Memory B cell (primary cell): ENCODE measurements at regions not wholly inside any gene's neighbourhood (a gene's known extent, or its start where the extent isn't known, plus 50 kb on each side); places are given as distances from the start of the nearest gene placed in this dataset.
"Not testable (repeated sequence)": the region's sequence is repeated elsewhere in the genome, so short reads cannot be mapped to it uniquely, and the experiment has no call there.

Experiments
- ATAC-seq: fragments of 150-1000 bp; cut with Tn5 transposase; 2 replicates; pipeline ENCODE4 v1.10.0; 2021; ENCODE audit warnings: low read depth, mild to moderate bottlenecking, moderate library complexity
- DNase-seq, 2 donors: peaks; one replicate each; pipeline ENCODE4 v3.0.0; 2022; ENCODE audit warnings: low spot score in 2 of 2
- H3K27ac Mint-ChIP-seq: one replicate; pipeline ENCODE4 v1.8.0; 2022; ENCODE audit warnings: mild to moderate bottlenecking, moderate library complexity, mixed read lengths
- H3K27me3 Mint-ChIP-seq: one replicate; pipeline ENCODE4 v1.8.0; 2022; ENCODE audit warnings: mixed read lengths
- H3K36me3 Mint-ChIP-seq: one replicate; pipeline ENCODE4 v1.8.0; 2022; ENCODE audit warnings: mild to moderate bottlenecking, mixed read lengths
- H3K4me1 Mint-ChIP-seq: one replicate; pipeline ENCODE4 v1.8.0; 2022; ENCODE audit warnings: mixed read lengths
- H3K4me3 Mint-ChIP-seq: one replicate; pipeline ENCODE4 v1.8.0; 2022; ENCODE audit warnings: mild to moderate bottlenecking, moderate library complexity, mixed read lengths
- H3K9me3 Mint-ChIP-seq: one replicate; pipeline ENCODE4 v1.8.0; 2022; ENCODE audit warnings: mixed read lengths

DNA sequence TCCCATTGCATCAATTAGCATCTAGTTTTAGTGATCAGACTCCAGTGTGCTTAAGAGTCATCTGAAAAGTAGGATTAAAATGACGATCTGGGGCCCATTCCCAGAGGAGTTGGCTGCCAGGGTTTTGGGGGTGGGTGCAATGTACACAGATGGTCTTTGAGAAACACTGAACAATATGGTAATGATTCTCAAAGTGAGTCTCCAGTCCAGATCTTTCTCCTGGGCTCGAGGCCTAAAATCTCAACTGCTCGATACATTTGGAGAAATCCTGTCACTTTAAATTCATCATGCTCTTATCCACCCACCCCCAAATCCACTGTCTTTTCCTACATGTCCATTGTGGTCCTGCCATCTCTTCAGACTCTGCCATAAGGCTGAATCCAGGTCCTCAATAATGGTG, 80.7 kb upstream of the MYLIP start:
- peaks cover 4% of the 10 kb centered on the region for H3K4me1 Mint-ChIP-seq
- DNase-seq (no peak), ATAC-seq (no peak)
- H3K4me3 Mint-ChIP-seq: no peak overlapping the region
- H3K9me3 Mint-ChIP-seq: no peaks in the 10 kb centered on the region
- peaks cover 2% of the 10 kb centered on the region for H3K27me3 Mint-ChIP-seq
- no peak overlapping the region for H3K27ac Mint-ChIP-seq
- no peaks in the 10 kb centered on the region for H3K36me3 Mint-ChIP-seq

DNA sequence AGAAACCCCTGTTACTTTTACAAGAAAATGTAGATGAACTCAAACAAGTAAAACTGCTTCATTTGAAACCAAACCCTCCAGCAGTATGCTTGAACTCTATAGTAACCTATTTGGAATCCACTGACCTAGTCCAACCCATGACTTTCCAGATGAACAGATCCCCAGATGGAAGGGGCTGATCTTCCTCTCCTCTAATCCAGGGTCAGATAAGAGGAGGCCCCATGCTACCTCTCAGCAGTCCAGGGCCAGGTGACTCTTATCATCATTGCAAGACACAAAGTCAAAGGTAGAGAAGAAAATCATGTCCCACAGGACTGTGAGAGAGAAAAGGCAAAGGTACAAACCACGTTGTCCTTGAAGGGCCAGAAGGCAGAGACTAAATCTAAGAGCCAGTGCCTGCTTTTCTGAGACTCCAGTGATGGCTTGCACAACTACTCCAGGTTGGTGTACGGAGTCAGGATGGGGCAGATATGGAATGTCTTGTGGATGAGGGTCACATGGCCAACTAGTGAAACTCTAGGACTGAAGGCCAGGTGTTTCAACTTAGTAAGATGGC, 81.4 kb upstream of the MYLIP start:
- Mint-ChIP-seq H3K36me3 (no peaks in the 10 kb centered on the region), H3K27me3 (peaks cover 2% of the 10 kb centered on the region), H3K27ac (no peak overlapping the region), H3K4me1 (peaks cover 6% of the 10 kb centered on the region), H3K4me3 (no peak overlapping the region), H3K9me3 (no peaks in the 10 kb centered on the region)
- ATAC-seq (no peak), DNase-seq (no peak)

DNA sequence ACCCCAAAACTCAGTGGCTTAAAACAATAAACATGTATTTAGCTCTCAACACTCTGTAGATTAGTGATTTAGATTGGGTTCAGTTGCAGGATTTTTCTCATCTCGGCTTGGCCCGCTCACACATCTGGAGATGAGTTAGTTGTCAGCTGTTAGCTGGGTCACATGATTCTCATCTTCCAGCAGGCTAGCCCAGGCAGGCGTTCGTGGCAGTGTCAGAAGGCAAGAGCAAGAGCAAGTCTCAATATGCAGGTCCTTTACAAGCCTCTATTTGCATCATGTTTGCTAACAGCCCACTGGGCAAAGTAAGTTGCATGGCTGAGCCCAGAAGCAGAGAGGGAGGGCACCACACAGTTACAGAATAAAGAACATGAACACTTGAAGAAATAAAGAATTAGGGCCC, 83.6 kb upstream of the MYLIP start:
- H3K4me3 Mint-ChIP-seq: no peak overlapping the region
- H3K27me3 Mint-ChIP-seq: no peaks in the 10 kb centered on the region
- no peak overlapping the region for H3K27ac Mint-ChIP-seq
- ATAC-seq (no peak), DNase-seq (no peak)
- H3K36me3 Mint-ChIP-seq: no peaks in the 10 kb centered on the region
- peaks cover 9% of the 10 kb centered on the region for H3K4me1 Mint-ChIP-seq
- no peaks in the 10 kb centered on the region for H3K9me3 Mint-ChIP-seq

DNA sequence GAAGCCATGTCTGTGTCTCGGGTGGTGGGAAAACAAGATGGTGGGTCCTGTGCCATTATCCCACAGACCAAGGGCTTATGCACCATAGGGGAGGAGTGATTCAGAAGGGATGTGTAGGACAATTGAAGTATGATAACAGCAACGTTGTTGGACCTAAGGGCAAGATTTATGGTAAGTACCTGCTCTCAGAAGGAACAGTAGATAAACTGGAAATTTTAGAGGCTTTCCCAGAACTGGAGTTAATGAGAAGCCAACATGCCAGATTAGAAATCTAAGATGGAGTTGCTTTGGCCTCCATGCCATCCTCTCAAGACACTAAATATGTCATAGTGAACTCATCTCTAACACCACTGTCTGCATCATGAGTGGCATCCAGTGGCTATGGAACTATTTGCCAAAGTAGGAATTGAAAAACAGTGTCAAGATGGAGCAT, 84.7 kb upstream of the MYLIP start:
- Mint-ChIP-seq H3K9me3 (no peaks in the 10 kb centered on the region), H3K4me3 (no peak overlapping the region), H3K36me3 (no peaks in the 10 kb centered on the region), H3K27ac (no peak overlapping the region), H3K27me3 (no peaks in the 10 kb centered on the region), H3K4me1 (peaks cover 9% of the 10 kb centered on the region)
- no peak for DNase-seq
- ATAC-seq: no peak

DNA sequence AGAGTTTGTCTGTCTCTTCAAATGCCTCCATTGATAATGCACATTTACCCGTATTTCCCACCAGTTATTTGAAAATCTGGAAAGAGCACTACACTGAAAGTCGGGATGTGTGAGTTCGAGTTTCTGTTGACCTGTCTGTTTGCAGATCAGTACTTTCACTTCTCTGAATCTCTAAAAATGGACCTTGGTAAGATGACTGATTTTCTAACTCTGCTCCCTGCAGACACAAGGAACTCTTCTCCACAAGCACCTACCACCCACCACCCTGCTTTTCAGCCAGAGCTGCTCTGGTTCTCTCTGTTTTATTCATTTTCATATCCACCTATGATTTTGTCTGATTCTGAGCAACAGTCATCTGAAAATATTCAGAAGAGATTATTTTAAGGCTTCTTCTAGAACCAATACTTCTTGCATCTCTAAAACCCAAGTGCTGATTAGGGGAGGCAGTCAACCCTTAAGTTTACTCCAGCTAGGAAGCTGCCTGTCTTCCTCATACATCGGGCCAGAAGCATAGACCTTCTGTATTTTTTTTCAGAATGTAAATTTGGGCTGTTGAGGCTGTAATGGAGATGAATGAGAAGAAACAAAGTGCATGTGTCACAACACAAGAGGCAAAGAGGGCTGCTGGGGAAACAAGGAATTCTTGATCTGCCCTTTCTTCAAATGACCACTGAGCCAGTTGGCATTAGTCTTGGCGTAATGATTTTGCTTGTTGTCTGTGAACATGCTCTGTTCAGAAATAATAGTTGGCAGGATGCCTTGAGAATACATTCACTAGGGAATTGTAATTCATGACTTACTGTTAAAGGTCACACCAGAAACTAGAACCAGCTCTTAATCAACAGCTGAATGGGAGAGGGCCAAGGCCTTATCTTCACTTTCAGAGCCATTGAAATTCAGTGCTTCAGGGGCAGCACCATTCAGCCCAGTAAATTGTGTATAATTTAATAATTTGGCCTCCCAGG, 85.4 kb upstream of the MYLIP start:
- peaks cover 11% of the 10 kb centered on the region for H3K4me1 Mint-ChIP-seq
- no peak overlapping the region for H3K27ac Mint-ChIP-seq

DNA sequence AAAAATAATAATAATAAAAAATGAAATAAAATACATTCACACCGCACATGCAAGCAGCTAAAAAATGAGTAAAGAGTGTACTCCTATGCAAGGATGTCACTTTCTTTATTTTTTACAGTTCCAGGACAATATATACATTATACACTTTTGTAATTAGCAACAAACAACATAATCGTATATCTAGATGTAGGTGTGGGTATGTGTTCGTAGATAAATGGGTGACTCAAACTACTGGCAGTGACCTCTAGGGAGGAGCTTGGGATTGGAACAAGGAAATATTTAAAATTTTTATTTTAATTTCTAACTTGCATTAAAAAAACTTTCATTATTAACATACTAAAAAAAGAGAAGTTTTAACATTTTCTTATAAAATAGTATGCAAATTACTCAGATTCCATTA, 86.1 kb upstream of the MYLIP start:
- no peaks in the 10 kb centered on the region for H3K27me3 Mint-ChIP-seq
- peaks cover 11% of the 10 kb centered on the region for H3K4me1 Mint-ChIP-seq
- H3K9me3 Mint-ChIP-seq: no peaks in the 10 kb centered on the region
- no peaks in the 10 kb centered on the region for H3K36me3 Mint-ChIP-seq
- H3K27ac Mint-ChIP-seq: no peak overlapping the region
- no peak overlapping the region for H3K4me3 Mint-ChIP-seq
- DNase-seq (no peak), ATAC-seq (no peak)

More for the DNA sequence above, 85.4 kb upstream of the MYLIP start:
- no peaks in the 10 kb centered on the region for H3K27me3 Mint-ChIP-seq
- H3K4me3 Mint-ChIP-seq: no peak overlapping the region
- ATAC-seq (no peak), DNase-seq (no peak)
- H3K9me3 Mint-ChIP-seq: no peaks in the 10 kb centered on the region
- no peaks in the 10 kb centered on the region for H3K36me3 Mint-ChIP-seq

DNA sequence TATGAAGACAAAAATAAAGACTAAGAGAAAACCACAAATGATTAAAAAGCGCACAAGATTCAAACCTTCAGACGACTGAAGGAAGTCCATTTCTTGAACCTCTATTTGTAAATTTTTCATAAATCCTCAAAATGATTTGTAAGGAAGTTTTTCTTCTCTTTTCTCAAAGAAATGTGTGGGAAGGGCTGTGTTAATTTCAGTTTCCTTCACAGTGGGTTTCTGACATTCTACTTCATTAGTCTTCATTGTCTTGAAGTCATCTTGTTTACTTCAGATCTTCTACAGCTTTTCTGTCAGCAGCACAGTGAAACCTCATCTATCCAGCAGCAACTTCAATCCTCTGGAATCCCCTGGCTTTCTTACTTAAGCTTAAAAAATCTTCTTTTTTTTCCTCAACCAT, 87.6 kb upstream of the MYLIP start:
- Mint-ChIP-seq H3K36me3 (no peaks in the 10 kb centered on the region), H3K27me3 (no peaks in the 10 kb centered on the region), H3K9me3 (no peaks in the 10 kb centered on the region), H3K4me3 (no peak overlapping the region), H3K27ac (no peak overlapping the region), H3K4me1 (peaks cover 11% of the 10 kb centered on the region)
- DNase-seq: no peak
- no peak for ATAC-seq

DNA sequence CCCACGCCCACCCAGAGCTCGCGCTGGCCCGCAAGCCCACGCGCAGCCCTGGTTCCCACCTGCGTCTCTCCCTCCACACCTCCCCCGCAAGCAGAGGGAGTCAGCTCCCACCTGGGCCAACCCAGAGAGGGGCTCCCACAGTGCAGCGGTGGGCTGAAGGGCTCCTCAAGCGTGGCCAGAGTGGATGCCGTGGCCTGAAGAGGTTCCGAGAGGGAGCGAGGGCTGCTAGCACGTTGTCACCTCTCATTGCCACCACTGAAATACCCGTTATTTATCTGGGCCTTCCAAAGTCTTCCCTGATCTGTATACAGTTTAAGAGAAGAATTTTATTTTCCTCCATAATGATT, 88.3 kb upstream of the MYLIP start:
- Mint-ChIP-seq H3K4me3 (no peak overlapping the region), H3K27ac (no peak overlapping the region), H3K9me3 (no peaks in the 10 kb centered on the region), H3K4me1 (peaks cover 11% of the 10 kb centered on the region), H3K36me3 (no peaks in the 10 kb centered on the region), H3K27me3 (no peaks in the 10 kb centered on the region)
- ATAC-seq: no peak
- no peak for DNase-seq

DNA sequence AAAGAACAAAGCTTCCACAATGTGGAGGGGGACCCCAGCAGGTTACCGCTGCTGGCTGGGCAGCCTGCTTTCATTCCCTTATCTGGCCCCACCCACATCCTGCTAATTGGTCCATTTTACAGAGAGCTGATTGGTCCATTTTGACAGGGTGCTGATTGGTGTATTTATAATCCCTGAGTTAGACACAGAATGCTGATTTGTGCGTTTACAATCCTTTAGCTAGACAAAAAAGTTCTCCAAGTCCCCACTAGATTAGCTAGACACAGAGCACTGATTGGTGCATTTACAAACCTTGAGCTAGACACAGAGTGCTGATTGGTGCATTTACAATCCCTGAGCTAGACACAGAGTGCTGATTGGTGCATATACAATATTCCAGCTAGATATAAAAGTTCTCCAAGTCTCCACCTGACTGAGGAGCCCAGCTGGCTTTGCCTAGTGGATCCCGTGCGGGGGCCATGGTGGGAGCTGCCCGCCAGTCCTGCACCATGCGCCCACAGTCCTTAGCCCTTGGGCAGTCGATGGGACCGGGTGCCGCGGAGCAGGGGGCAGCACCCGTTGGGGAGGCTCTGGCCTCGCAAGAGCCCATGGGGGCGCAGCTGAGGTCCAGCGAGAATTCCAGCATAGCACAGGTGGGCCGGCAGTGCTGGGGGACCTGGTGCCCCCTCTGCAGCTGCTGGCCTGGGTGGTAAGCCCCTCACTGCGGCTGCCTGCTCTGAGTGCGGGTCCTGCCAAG, 88.8 kb upstream of the MYLIP start:
- not testable (repeated sequence) for ATAC-seq, H3K27ac Mint-ChIP-seq, DNase-seq, H3K36me3 Mint-ChIP-seq, H3K4me3 Mint-ChIP-seq, H3K9me3 Mint-ChIP-seq, H3K27me3 Mint-ChIP-seq
- H3K4me1 Mint-ChIP-seq: peaks cover 14% of the 10 kb centered on the region

DNA sequence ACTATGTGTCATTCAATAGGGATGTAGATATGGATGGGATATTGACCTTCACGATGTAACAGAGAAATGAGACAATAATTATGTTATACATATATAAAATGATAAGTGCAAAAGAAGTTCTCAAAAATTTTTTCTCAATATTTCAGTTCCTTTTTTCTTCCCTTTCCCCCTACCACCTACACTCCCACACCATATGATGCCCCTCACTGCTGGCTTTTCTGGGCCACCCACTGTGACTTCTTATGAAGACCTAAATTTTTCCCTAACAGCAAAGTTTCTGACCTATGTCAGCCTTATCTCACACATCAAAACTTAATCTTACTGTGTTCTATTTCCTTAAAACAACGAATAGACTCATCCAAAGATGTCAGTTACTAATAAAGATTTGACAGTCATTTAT, 89.9 kb upstream of the MYLIP start:
- no peak overlapping the region for H3K27ac Mint-ChIP-seq
- H3K9me3 Mint-ChIP-seq: no peaks in the 10 kb centered on the region
- peaks cover 3% of the 10 kb centered on the region for H3K27me3 Mint-ChIP-seq
- H3K4me1 Mint-ChIP-seq: peaks cover 14% of the 10 kb centered on the region
- H3K36me3 Mint-ChIP-seq: no peaks in the 10 kb centered on the region
- no peak overlapping the region for H3K4me3 Mint-ChIP-seq
- no peak for ATAC-seq
- no peak for DNase-seq

DNA sequence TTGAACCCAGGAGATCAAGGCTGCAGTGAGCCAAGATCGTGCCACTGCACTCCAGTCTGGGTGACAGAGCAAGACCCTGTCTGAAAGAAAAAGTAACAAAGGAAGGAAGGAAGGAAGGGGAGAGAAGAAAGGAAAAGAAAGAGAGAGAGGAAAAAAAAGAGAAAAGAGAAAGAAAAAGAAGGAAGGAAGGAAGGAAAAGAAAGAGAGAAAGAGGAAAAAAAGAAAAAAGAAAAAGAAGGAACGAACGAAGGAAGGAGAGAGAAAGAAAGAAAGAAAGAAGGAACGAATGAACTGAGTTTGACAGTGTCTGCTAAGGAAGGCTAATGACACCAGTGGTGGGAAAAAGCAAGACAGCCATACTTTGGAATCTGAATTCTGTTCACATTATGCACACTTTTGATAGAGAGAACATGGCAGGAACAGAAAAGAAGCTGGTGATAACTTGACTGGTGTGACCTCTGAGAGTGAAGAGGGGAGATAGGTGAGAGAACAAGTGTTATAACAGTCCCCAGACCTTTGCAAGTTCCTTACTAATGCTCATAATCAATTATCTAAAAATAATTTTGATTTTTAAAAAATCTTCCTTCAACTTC, 93.3 kb upstream of the MYLIP start:
- Mint-ChIP-seq H3K4me3 (no peak overlapping the region), H3K27ac (no peak overlapping the region), H3K9me3 (peaks cover 5% of the 10 kb centered on the region), H3K36me3 (peaks cover 4% of the 10 kb centered on the region), H3K27me3 (peaks cover 3% of the 10 kb centered on the region), H3K4me1 (peaks cover 6% of the 10 kb centered on the region)
- no peak for ATAC-seq
- no peak for DNase-seq

DNA sequence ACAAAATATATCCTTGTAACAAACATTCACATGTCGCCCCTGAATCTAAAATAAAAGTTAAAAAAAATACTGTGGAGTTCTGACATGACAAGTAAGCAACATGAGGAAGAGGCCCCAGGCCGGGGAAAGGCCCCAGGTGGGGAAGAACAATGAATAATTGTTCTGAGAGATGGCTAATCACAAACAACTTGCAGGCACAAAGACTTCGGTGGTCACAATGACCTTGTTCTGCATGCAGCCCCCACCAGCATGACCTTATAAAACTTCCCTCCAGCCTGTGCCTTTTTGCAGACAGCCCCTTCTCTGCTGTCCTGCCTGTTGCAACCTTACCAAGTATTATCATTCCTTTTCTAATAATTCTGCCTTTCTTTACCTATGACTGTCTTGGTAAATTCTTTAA, 95.7 kb upstream of the MYLIP start:
- Mint-ChIP-seq H3K4me1 (peaks cover 3% of the 10 kb centered on the region), H3K9me3 (peaks cover 7% of the 10 kb centered on the region), H3K4me3 (no peak overlapping the region), H3K27ac (no peak overlapping the region), H3K27me3 (peaks cover 3% of the 10 kb centered on the region), H3K36me3 (peaks cover 4% of the 10 kb centered on the region)
- no peak for ATAC-seq
- no peak for DNase-seq

DNA sequence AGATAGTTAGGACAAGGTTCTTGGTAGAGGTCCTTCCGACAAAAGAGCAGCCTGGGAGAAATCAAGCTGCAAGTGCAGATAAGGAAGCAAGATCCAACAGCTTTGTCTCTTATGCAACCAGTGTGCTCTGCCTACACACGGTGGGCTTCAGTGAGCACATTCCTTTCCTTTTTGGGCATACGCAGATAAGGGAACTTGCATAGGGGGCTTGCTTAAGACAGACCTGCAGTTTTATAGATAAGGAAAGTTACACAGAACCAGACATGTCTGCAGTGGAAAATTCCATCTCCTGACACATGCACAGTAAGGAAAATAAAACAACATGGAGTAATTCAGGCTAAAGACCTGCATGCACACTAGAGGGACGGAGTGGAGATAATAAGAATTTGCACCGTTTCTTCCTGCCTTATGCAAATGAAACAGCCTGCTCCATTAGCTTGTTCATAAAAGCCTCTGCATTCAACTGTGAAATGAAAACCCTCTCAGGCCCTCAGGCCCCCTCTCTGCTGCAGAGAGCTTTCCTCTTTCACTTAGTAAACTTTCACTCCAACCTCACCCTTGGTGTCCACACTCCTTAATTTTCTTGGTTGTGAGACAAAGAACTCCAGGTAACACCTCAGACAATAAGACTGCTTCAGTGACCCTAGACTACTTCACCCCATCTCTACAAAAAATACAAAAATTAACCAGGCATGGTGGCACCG, 97.5 kb upstream of the MYLIP start:
- no peak overlapping the region for H3K4me3 Mint-ChIP-seq
- no peak overlapping the region for H3K27ac Mint-ChIP-seq
- peaks cover 4% of the 10 kb centered on the region for H3K36me3 Mint-ChIP-seq
- ATAC-seq (no peak), DNase-seq (no peak)
- peaks cover 3% of the 10 kb centered on the region for H3K4me1 Mint-ChIP-seq
- peaks cover 3% of the 10 kb centered on the region for H3K27me3 Mint-ChIP-seq
- peaks cover 7% of the 10 kb centered on the region for H3K9me3 Mint-ChIP-seq
